ENCODE measurements at regions not wholly inside any gene's neighbourhood (a gene's known extent, or its start where the extent isn't known, plus 50 kb on each side); places are given as distances from the start of the nearest gene placed in this dataset.
"Not testable (repeated sequence)": the region's sequence is repeated elsewhere in the genome, so short reads cannot be mapped to it uniquely, and the experiment has no call there.

GRCh38 chr7:79683185-79683890, 229.9 kb upstream of the MAGI2 start:
- H3K9me3 Mint-ChIP-seq, result peaks cover 6 to 18% of the 10 kb centered on the region in 2 donors
- H3K4me1 Mint-ChIP-seq (ENCODE audit: low read depth in 2 of 2), result no peaks in the 10 kb centered on the region
- no peaks in the 10 kb centered on the region for H3K36me3 Mint-ChIP-seq (ENCODE audit: insufficient read depth)
- no peak overlapping the region for H3K27ac Mint-ChIP-seq
- H3K27me3 Mint-ChIP-seq, result no peaks in the 10 kb centered on the region
- no peak for DNase-seq
- ATAC-seq (replicated peaks), result no peak
- no peak overlapping the region for H3K4me3 Mint-ChIP-seq

GRCh38 chr7:79681454-79681853, 228.0 kb upstream of the MAGI2 start:
- ATAC-seq (replicated peaks), result no peak
- H3K27ac Mint-ChIP-seq, result no peak overlapping the region
- no peak for DNase-seq
- H3K9me3 Mint-ChIP-seq, result peaks cover 4 to 18% of the 10 kb centered on the region in 2 donors
- H3K36me3 Mint-ChIP-seq (ENCODE audit: insufficient read depth), result no peaks in the 10 kb centered on the region
- no peak overlapping the region for H3K4me3 Mint-ChIP-seq
- no peaks in the 10 kb centered on the region for H3K4me1 Mint-ChIP-seq (ENCODE audit: low read depth in 2 of 2)
- no peaks in the 10 kb centered on the region for H3K27me3 Mint-ChIP-seq

GRCh38 chr7:79673969-79674368, 220.5 kb upstream of the MAGI2 start:
- Mint-ChIP-seq H3K27ac (no peak overlapping the region), H3K9me3 (peaks cover 7 to 11% of the 10 kb centered on the region in 2 donors), H3K27me3 (no peaks in the 10 kb centered on the region), H3K36me3 (ENCODE audit: insufficient read depth) (no peaks in the 10 kb centered on the region), H3K4me3 (no peak overlapping the region), H3K4me1 (ENCODE audit: low read depth in 2 of 2) (no peaks in the 10 kb centered on the region)
- ATAC-seq (replicated peaks), result no peak
- no peak for DNase-seq

- Mint-ChIP-seq H3K9me3 (peaks cover 7 to 11% of the 10 kb centered on the region in 2 donors), H3K27me3 (no peaks in the 10 kb centered on the region), H3K36me3 (ENCODE audit: insufficient read depth) (no peaks in the 10 kb centered on the region), H3K4me3 (no peak overlapping the region), H3K27ac (no peak overlapping the region), H3K4me1 (ENCODE audit: low read depth in 2 of 2) (no peaks in the 10 kb centered on the region)
- ATAC-seq (replicated peaks), result no peak
- DNase-seq, result no peak
Measured at GRCh38 chr7:79673421-79673820, 220.0 kb upstream of the MAGI2 start.

GRCh38 chr7:79668292-79668691, 214.8 kb upstream of the MAGI2 start:
- Mint-ChIP-seq H3K27ac (no peak overlapping the region), H3K9me3 (peaks cover 11 to 23% of the 10 kb centered on the region in 2 donors), H3K36me3 (ENCODE audit: insufficient read depth) (no peaks in the 10 kb centered on the region), H3K27me3 (no peaks in the 10 kb centered on the region), H3K4me1 (ENCODE audit: low read depth in 2 of 2) (no peaks in the 10 kb centered on the region), H3K4me3 (no peak overlapping the region)
- ATAC-seq (replicated peaks) (no peak), DNase-seq (no peak)

GRCh38 chr7:79666472-79666871, 213.0 kb upstream of the MAGI2 start:
- Mint-ChIP-seq H3K27me3 (no peaks in the 10 kb centered on the region), H3K4me3 (no peak overlapping the region), H3K27ac (no peak overlapping the region), H3K9me3 (peaks cover 11 to 23% of the 10 kb centered on the region in 2 donors), H3K4me1 (ENCODE audit: low read depth in 2 of 2) (no peaks in the 10 kb centered on the region), H3K36me3 (ENCODE audit: insufficient read depth) (no peaks in the 10 kb centered on the region)
- DNase-seq (no peak), ATAC-seq (replicated peaks) (no peak)

GRCh38 chr7:79664884-79665676, 211.6 kb upstream of the MAGI2 start:
- no peaks in the 10 kb centered on the region for H3K4me1 Mint-ChIP-seq (ENCODE audit: low read depth in 2 of 2)
- no peak overlapping the region for H3K4me3 Mint-ChIP-seq
- no peak overlapping the region for H3K27ac Mint-ChIP-seq
- no peaks in the 10 kb centered on the region for H3K27me3 Mint-ChIP-seq
- H3K36me3 Mint-ChIP-seq (ENCODE audit: insufficient read depth), result no peaks in the 10 kb centered on the region
- ATAC-seq (replicated peaks) (no peak), DNase-seq (no peak)
- peaks cover 10 to 24% of the 10 kb centered on the region in 2 donors for H3K9me3 Mint-ChIP-seq

- no peak for ATAC-seq (replicated peaks)
- H3K27ac Mint-ChIP-seq, result no peak overlapping the region
- H3K36me3 Mint-ChIP-seq (ENCODE audit: insufficient read depth), result no peaks in the 10 kb centered on the region
- no peaks in the 10 kb centered on the region for H3K4me1 Mint-ChIP-seq (ENCODE audit: low read depth in 2 of 2)
- no peak overlapping the region for H3K4me3 Mint-ChIP-seq
- peaks cover 9 to 12% of the 10 kb centered on the region in 2 donors for H3K9me3 Mint-ChIP-seq
- no peak for DNase-seq
- no peaks in the 10 kb centered on the region for H3K27me3 Mint-ChIP-seq
Measured at GRCh38 chr7:79658304-79658703, 204.8 kb upstream of the MAGI2 start.

- Mint-ChIP-seq H3K27ac (no peak overlapping the region), H3K36me3 (ENCODE audit: insufficient read depth) (no peaks in the 10 kb centered on the region), H3K9me3 (peaks cover 0 to 6% of the 10 kb centered on the region in 2 donors), H3K4me3 (no peak overlapping the region), H3K27me3 (no peaks in the 10 kb centered on the region), H3K4me1 (ENCODE audit: low read depth in 2 of 2) (no peaks in the 10 kb centered on the region)
- no peak for ATAC-seq (replicated peaks)
- DNase-seq, result no peak
Measured at GRCh38 chr7:79653136-79653631, 199.7 kb upstream of the MAGI2 start.

- no peaks in the 10 kb centered on the region for H3K27me3 Mint-ChIP-seq
- ATAC-seq (replicated peaks), result no peak
- no peak for DNase-seq
- H3K4me1 Mint-ChIP-seq (ENCODE audit: low read depth in 2 of 2), result no peaks in the 10 kb centered on the region
- no peaks in the 10 kb centered on the region for H3K36me3 Mint-ChIP-seq (ENCODE audit: insufficient read depth)
- H3K27ac Mint-ChIP-seq, result no peak overlapping the region
- H3K9me3 Mint-ChIP-seq, result peaks cover 0 to 6% of the 10 kb centered on the region in 2 donors
- H3K4me3 Mint-ChIP-seq, result no peak overlapping the region
Measured at GRCh38 chr7:79652619-79653018, 199.2 kb upstream of the MAGI2 start.

GRCh38 chr7:79647711-79648110, 194.2 kb upstream of the MAGI2 start:
- ATAC-seq (replicated peaks), result no peak
- Mint-ChIP-seq H3K27me3 (no peaks in the 10 kb centered on the region), H3K4me1 (ENCODE audit: low read depth in 2 of 2) (no peaks in the 10 kb centered on the region), H3K36me3 (ENCODE audit: insufficient read depth) (no peaks in the 10 kb centered on the region), H3K9me3 (peaks cover 4 to 10% of the 10 kb centered on the region in 2 donors), H3K27ac (no peak overlapping the region), H3K4me3 (no peak overlapping the region)
- DNase-seq, result no peak

- no peak overlapping the region for H3K4me3 Mint-ChIP-seq
- DNase-seq, result no peak
- peaks cover 6 to 10% of the 10 kb centered on the region in 2 donors for H3K9me3 Mint-ChIP-seq
- H3K4me1 Mint-ChIP-seq (ENCODE audit: low read depth in 2 of 2), result no peaks in the 10 kb centered on the region
- H3K27ac Mint-ChIP-seq, result no peak overlapping the region
- no peaks in the 10 kb centered on the region for H3K36me3 Mint-ChIP-seq (ENCODE audit: insufficient read depth)
- no peak for ATAC-seq (replicated peaks)
- no peaks in the 10 kb centered on the region for H3K27me3 Mint-ChIP-seq
Measured at GRCh38 chr7:79646278-79646677, 192.8 kb upstream of the MAGI2 start.

- Mint-ChIP-seq H3K4me1 (ENCODE audit: low read depth in 2 of 2) (no peaks in the 10 kb centered on the region), H3K36me3 (ENCODE audit: insufficient read depth) (no peaks in the 10 kb centered on the region), H3K27me3 (no peaks in the 10 kb centered on the region), H3K4me3 (no peak overlapping the region), H3K27ac (no peak overlapping the region), H3K9me3 (peaks cover 3 to 8% of the 10 kb centered on the region in 2 donors)
- DNase-seq (no peak), ATAC-seq (replicated peaks) (no peak)
Measured at GRCh38 chr7:79636849-79637248, 183.4 kb upstream of the MAGI2 start.

- not testable (repeated sequence) for ATAC-seq (replicated peaks)
Measured at GRCh38 chr7:79625921-79626320, 172.5 kb upstream of the MAGI2 start.

More at GRCh38 chr7:79625921-79626320, 172.5 kb upstream of the MAGI2 start:
- H3K9me3 Mint-ChIP-seq; H3K27ac Mint-ChIP-seq; H3K27me3 Mint-ChIP-seq; DNase-seq; H3K4me3 Mint-ChIP-seq; H3K4me1 Mint-ChIP-seq (ENCODE audit: low read depth in 2 of 2); H3K36me3 Mint-ChIP-seq (ENCODE audit: insufficient read depth): not testable (repeated sequence)

Measured in effector memory CD8-positive, alpha-beta T cell (primary cell).